GM18498 (cell line): ENCODE measurements at regions not wholly inside any gene's neighbourhood (a gene's known extent, or its start where the extent isn't known, plus 50 kb on each side); places are given as distances from the start of the nearest gene placed in this dataset.
"Not testable (repeated sequence)": the region's sequence is repeated elsewhere in the genome, so short reads cannot be mapped to it uniquely, and the experiment has no call there.

Experiments used
- ATAC-seq: cut with Tn5 transposase; IDR thresholded peaks from one replicate; pipeline ENCODE4 v1.9.1; 2021; ENCODE audit warnings: mild to moderate bottlenecking, moderate library complexity; ENCODE audit not compliant: unreplicated experiment

- no peak for ATAC-seq
These were observed 84.3 kb upstream of the HAND1 start for GRCh38 chr5:154562244-154562880.

DNA sequence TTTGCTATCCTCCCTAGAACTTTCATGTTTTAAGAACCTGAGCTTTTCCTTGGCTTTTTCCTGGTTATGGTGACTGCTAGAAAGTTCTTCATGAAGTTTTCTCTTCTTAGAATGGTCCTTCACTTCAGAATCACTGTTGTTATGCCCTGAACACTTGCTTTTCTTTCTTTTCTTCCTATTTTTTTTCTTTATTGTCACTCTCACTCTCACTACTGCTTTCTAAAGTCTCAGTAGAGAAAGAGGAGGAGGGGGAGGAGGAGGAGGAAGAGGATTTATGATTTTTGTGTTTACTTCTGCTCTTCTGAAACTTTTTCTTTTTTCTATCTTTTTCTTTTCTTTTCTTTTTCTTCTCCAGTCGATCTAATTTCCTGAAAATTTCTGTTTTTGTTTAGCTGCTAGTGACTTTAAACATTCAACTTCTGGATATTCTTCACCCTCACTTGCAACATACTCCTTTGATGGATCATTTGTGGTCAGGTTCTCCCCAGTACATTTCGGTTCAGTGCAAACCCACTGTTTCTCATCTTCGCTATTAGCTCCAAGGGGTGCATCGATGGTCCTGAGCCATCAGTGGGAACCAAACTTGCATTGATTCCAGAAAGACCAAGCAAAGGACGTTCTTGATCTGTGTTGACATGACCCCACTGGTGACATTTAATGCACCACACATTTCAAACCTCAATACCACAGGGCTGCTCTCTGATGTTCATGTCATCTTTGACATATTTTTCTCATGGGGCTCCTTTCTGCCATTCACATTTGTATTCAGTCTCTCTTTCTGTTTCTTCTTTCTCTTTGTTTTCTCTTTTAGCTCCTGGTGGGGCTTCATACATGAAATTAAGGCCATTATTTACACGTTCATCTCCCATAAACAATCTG is 81.6 kb upstream of the HAND1 start:
- peak; percentile 67 for ATAC-seq

DNA sequence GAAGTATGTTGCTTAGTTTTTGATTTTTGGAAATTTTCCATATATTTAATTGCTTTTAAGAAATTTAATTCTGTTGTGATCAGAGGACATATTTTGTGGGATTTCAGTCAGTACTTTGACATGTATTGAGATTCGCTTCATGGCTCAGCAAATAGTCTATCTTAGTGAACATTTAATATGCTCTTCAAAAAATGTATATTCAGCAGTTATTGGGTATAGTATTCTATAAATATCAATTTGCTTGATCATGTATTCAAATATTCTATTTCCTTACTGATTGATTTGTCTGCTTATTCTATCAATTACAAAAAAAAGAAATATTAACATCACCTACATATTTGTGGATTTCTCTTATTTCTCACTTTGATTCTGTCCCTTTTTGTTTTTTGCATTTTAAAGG is 79.5 kb upstream of the HAND1 start:
- no peak for ATAC-seq

DNA sequence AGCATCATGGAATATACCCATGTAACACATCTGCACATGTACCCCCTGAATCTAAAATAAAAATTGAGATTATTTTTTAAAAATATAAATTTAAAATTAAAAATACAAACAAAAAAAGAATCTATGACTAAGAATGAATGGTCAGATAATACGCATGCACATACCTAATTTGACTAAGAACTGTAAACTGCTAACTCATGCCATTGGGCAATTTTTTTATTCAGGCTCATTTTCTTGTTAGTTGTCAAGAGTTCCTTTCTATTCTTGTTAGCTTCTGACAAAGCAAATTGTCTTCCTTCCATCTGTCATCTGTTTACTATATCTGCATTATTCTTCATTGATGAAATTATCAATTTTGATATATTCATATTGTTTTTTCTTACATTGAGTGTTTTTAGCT is 69.5 kb upstream of the HAND1 start:
- no peak for ATAC-seq

DNA sequence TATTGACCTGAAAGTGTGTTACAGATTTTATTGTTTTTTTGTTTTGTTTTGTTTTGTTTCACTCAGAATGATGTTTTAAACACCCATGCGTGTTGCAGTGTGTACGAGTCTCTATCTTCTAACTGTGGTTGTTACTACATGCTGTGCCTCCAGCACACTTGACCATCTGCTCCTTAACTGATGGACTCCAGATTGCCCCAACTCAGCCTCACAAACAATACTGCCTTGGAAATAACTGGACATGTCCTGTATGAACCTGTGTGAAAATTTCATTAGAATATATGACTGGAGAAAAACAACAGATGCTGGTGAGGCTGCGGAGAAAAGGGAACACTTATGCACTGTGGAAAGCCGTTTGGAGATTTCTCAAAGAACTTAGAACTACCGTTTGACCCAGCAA is 68.7 kb upstream of the HAND1 start:
- no peak for ATAC-seq

DNA sequence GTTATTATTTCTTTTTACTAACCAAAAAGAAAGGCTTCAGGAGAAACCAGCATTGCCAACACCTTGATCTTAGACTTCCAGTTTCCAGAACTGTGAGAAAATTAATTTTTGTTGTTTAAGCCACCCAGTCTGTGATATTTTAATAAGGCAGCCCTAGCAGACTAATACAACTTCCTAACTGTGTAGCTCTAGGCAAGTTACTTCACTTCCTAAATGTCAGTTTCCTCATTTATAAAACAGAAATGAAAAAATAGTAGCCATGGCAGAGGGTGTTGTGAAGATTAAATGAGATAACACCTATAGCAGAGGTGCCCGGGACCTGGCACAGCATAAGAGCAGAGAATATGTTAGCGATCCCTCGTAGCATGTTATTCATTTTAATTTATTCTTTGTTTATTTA is 66.6 kb upstream of the HAND1 start:
- no peak for ATAC-seq

GRCh38 chr5:154543380-154543779 is 65.4 kb upstream of the HAND1 start:
- ATAC-seq, result no peak

DNA sequence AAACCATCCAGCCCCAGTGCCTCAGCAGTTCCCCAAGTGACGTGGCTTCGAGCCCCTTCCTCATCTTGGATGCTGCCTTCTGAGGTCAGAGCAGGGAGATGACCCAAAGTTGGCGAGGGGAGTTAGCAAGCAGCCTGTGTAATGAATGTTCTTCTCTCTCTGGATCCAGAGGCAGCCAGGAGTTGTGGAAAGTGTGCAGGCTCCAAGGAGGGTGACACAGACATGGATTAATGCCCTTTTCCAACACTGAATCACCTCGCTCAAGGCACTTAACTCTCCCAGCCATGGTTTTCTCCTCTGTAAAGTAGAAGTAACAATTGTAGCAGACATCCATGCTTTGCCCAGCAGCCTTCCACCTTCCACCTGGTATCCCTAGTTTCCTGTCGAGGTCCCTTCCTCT is 64.6 kb upstream of the HAND1 start:
- ATAC-seq, result no peak

DNA sequence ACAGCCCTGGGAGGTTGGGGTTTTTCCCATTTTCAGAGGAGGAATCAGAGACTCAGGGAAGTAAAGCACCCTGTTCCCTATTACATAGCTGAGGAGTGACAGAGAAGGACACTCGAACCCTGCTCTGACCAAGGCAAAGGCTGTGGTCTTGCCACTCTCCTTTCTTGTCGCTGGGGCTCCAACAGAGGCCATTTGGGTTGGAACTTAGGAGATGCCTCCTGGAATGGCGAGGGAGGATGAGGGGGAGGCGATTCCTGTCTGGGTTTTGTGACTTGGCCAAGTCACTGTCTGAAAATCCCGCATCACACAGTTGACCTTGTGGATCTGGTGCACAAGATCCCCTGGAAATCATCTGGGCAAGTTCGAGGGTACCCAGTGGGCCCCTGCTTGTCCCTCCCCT is 64.0 kb upstream of the HAND1 start:
- ATAC-seq, result no peak

- no peak for ATAC-seq
These were observed 63.5 kb upstream of the HAND1 start for GRCh38 chr5:154541553-154541952.

DNA sequence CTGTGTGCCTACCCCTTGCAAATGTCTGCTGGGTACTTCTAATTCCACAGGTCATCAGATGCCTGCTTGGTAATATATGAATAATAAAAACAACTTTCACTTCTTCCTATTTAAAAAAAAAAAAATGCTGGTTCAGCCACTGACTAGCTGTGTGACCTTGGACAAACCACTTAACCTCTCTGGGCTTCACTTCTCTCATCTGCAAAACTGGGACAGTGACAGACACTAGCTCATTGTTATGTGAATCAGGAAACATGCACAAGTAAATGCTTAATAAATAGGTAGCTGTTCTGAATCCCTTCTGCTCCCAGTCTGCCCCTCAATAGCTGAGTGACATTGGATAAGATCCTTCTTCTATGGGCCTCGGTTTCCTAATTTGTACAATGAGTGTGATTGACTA is 62.6 kb upstream of the HAND1 start:
- no peak for ATAC-seq

DNA sequence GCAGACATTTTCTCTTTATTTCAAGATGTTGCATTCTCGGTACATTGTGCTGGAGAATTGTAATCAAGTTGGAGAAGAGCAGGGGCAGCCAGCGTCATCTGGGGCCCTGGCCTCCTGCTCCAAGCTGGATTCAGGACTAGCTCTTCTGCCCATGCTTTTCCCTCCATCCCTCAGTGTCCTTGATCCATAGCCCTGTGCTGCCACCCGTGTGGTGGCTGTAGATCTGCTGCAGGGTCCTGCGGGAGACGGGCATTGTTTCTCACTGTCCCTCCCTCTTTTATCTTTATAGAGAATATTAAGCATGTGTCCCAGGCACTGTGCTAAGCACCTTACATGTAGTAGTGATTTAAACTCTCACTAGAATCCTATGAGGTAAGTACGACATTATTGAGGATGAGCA is 60.5 kb upstream of the HAND1 start:
- ATAC-seq, result no peak

DNA sequence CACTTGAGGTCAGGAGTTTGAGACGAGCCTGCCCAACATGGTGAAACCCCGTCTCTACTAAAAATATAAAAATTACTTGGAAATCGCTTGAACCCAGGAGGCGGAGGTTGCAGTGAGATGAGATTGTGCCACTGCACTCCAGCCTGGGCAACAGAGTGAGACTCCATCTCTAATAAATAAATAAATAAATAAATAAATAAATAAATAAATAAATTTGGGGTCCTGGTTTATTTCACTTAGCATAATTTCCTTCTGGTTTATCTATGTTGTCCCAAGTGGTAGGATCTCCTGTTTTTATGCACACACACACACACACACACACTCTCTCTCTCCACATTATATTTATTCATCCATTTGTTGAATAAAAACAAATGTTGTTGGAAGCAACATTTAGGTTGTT is 58.4 kb upstream of the HAND1 start:
- not testable (repeated sequence) for ATAC-seq

GRCh38 chr5:154535535-154535934 is 57.5 kb upstream of the HAND1 start:
- no peak for ATAC-seq

- ATAC-seq, result no peak
These were observed 56.5 kb upstream of the HAND1 start for GRCh38 chr5:154534457-154535050.

DNA sequence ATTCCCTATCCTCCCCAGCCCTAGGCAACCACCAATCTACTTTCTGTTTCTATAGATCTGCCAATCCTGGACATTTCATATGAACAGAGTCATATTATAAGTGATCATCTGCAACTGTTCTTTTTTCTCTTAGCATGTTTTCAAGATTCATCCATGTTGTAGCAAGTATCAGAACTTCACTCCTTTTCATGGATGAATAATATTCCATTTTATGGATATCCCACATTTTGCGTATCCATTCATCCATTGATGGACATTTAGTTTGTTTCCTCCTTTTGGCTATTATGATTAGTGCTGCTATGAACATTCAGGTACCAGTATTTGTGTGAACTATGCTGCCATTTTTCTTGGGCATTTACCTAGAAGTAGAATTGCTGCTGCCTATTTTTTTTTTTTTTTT is 51.3 kb upstream of the HAND1 start:
- ATAC-seq, result no peak

- ATAC-seq, result no peak
These were observed 50.1 kb upstream of the HAND1 start for GRCh38 chr5:154528005-154528594.
